Fibroblast of pulmonary artery (primary cell): ENCODE measurements at regions not wholly inside any gene's neighbourhood (a gene's known extent, or its start where the extent isn't known, plus 50 kb on each side); places are given as distances from the start of the nearest gene placed in this dataset.

Source experiments
- DNase-seq: peaks from one replicate; pipeline ENCODE4 v3.0.0-alpha.2; 2010; ENCODE audit warnings: low read depth
- H3K4me3 ChIP-seq: replicated peaks from 2 replicates; pipeline ENCODE4 v1.5.1; 2011; ENCODE audit warnings: low read depth, mild to moderate bottlenecking, control low read depth, low read length, moderate library complexity
- CTCF ChIP-seq: IDR thresholded peaks from 2 replicates; pipeline ENCODE4 v1.5.1; 2011; ENCODE audit warnings: mild to moderate bottlenecking, control low read depth, low read length, inconsistent platforms; ENCODE audit errors: missing control alignments

DNA sequence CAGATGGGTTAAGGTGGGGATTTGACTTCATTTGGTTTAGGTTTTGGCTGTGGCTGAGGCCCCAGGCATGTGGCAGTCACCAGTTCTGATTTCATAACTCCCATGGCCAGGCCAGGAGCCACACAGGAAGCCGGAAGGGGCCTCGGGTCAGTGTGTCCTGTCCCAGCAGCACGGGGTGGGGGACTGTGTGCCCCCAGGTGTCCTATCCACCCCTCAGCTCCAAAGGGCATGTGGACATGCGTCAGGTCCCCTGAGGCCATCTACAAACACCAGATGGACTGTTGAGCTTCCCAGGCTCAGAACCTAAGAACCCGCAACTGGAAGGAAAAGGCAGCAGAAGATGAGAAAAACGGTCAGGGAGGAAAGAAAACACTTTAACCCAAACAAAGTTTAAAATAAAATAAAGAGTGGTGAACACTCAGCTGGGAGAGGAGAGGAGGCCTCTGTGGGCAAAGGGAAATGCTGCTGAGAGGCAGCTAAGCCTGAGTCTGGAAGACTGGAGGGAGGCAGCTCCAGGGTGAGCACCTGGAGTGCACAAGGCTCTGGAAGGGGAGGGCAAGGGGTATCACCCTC is 260.8 kb downstream of the AUH start:
- H3K4me3 ChIP-seq, result no peak overlapping the region
- no peak for DNase-seq
- TF ChIP-seq CTCF, result no peak

DNA sequence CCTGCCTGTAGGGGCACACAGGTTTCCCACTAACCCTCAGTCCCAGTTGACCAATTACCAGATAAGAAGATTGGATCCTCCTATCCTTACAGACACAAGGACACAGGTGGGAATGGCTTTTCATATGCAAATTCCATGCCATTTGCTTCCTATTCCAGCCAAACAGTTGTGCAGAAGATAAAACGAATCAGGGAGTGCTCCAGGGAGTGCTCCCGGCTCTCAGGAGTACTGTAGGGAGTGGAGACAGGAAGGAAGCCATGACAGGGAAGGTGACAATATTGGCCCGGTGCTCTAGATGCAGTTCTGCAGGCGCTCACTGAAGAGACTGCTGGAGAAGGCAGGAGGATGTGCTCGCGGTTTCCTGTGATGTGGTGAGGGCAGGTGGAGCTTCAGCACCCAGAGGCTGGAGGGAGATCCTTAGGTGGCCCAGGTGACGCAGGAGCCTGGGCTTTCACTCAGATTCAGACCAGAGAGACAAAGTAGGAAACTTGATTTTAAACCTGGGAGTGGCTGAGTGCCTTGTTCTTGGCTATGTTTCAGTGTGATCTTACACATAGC is 260.0 kb downstream of the AUH start:
- no peak for DNase-seq
- no peak for TF ChIP-seq CTCF
- no peak overlapping the region for H3K4me3 ChIP-seq

GRCh38 chr9:91102269-91102668 is 259.4 kb downstream of the AUH start:
- H3K4me3 ChIP-seq, result no peak overlapping the region
- no peak for TF ChIP-seq CTCF
- DNase-seq, result no peak

GRCh38 chr9:91103931-91104330 is 257.8 kb downstream of the AUH start:
- TF ChIP-seq CTCF, result no peak
- no peak for DNase-seq
- H3K4me3 ChIP-seq, result no peak overlapping the region

DNA sequence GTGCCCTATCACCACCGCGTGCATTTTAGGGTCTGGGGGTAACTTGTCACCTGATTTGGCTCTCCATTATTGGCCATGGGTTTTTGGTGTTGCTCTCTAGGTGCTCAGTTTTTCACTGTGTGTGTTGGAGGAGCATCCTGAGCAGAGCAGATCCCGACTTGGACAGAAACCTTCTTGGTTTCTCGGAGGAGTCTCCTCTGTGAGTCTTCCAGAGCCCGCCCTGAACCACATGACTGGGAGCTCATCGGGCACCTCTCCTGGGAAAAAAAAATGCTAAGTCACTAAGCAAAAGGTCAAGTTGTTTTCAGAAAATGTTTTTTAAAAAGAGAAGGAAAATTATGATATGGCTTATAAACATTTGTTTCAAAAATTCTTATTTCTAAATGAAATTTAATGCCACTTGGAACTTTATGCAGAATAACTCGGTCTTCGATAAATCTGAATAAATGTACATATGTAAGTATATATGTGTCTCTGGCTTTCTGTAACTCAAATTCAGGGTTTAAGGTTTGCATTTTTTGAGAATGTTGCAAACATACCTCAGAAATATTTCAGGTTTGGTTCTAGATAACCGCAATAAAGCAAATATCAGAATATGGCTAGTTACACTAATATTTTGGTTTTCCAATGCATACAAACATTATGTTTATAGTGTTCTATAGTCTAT is 255.2 kb downstream of the AUH start:
- no peak for DNase-seq
- no peak overlapping the region for H3K4me3 ChIP-seq
- TF ChIP-seq CTCF, result no peak

DNA sequence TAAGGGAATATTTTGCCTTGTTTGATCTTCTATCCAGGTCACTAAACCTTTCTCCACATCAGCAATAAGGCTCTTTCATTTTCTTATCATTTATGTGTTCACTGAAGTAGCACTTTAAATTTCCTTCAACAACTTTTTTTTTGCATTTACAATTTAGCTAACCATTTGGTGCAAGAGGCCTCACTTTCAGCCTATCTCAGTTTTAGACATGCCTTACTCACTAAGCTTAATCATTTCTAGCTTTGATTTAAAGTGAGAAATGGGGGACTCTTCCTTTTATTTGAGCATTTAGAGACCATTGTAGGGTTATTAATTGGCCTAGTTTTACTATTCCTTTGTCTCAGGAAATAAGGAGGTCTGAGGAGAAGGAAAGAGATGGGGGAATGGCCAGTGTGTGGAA is 250.5 kb downstream of the AUH start:
- no peak overlapping the region for H3K4me3 ChIP-seq
- DNase-seq, result no peak
- TF ChIP-seq CTCF, result no peak

DNA sequence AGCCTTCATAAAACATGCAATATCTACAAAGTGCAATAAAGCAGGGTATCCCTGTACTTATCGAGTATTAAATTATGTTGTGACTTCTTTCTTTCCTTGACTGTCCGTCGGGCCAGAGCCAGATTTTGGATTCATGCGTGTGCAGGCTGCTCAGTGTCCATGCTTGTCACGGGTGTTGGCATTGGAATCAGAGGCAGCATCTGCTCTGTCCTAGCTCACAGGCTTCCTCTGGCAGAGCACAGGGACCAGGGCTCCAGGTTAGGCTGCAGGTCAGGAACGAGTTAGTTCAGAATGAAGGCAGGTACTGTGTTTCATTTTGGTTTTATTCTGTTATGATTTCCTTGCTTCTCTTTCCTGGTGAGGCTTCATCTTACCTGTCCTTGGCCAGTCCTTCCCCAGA is 249.8 kb downstream of the AUH start:
- no peak overlapping the region for H3K4me3 ChIP-seq
- no peak for TF ChIP-seq CTCF
- no peak for DNase-seq
